Osteoblast (primary cell): ENCODE measurements at regions not wholly inside any gene's neighbourhood (a gene's known extent, or its start where the extent isn't known, plus 50 kb on each side); places are given as distances from the start of the nearest gene placed in this dataset.

Experiments used
- DNase-seq: peaks from one replicate; pipeline ENCODE4 v3.0.0; 2011; ENCODE audit warnings: low spot score, mixed read lengths; ENCODE audit not compliant: insufficient read length; ENCODE audit errors: missing footprints
- H2AFZ ChIP-seq: 2 replicates; pipeline ENCODE4 v1.6.0; 2011; ENCODE audit warnings: mild to moderate bottlenecking, low read length
- H3K27ac ChIP-seq: 2 replicates; pipeline ENCODE4 v1.5.1; 2011; ENCODE audit warnings: mild to moderate bottlenecking, low read depth, low read length, moderate library complexity
- H3K27me3 ChIP-seq: 2 replicates; pipeline ENCODE4 v1.6.0; 2012; ENCODE audit warnings: mild to moderate bottlenecking, control low read depth, inconsistent platforms, low read length, moderate library complexity; ENCODE audit not compliant: insufficient read depth
- H3K36me3 ChIP-seq: 2 replicates; pipeline ENCODE4 v1.5.1; 2011; ENCODE audit warnings: mild to moderate bottlenecking, low read length, control low read depth, moderate library complexity; ENCODE audit not compliant: insufficient read depth
- H3K4me1 ChIP-seq: 2 replicates; pipeline ENCODE4 v1.5.1; 2011; ENCODE audit warnings: mild to moderate bottlenecking, low read length, control low read depth, moderate library complexity; ENCODE audit not compliant: insufficient read depth
- H3K4me2 ChIP-seq: 2 replicates; pipeline ENCODE4 v1.6.0; 2011; ENCODE audit warnings: mild to moderate bottlenecking, low read length; ENCODE audit not compliant: insufficient read depth
- H3K4me3 ChIP-seq: fragments of 200-600 bp; sonication (generic); 3 replicates; pipeline ENCODE4 v1.5.1; 2012; ENCODE audit warnings: mild to moderate bottlenecking, low read length, inconsistent platforms; ENCODE audit not compliant: insufficient read depth
- H3K79me2 ChIP-seq: 2 replicates; pipeline ENCODE4 v1.6.0; 2012; ENCODE audit warnings: mild to moderate bottlenecking, low read length, control low read depth, inconsistent platforms; ENCODE audit not compliant: insufficient read depth
- H3K9me3 ChIP-seq: 2 replicates; pipeline ENCODE4 v1.5.1; 2011; ENCODE audit warnings: low read depth, low read length, control low read depth
- H4K20me1 ChIP-seq: 2 replicates; pipeline ENCODE4 v1.6.0; 2012; ENCODE audit warnings: mild to moderate bottlenecking, low read length, control low read depth; ENCODE audit not compliant: insufficient read depth
- CTCF ChIP-seq: IDR thresholded peaks from 2 replicates; pipeline ENCODE4 v1.5.1; 2011; ENCODE audit warnings: mild to moderate bottlenecking, low read depth, low read length, moderate library complexity; ENCODE audit errors: extremely low read depth

GRCh38 chr1:208787219-208787618 is 543.0 kb upstream of the PLXNA2 start:
- no peaks in the 10 kb centered on the region for H3K79me2 ChIP-seq
- no peaks in the 10 kb centered on the region for H3K36me3 ChIP-seq
- no peak overlapping the region for H3K27ac ChIP-seq
- no peaks in the 10 kb centered on the region for H3K27me3 ChIP-seq
- no peak overlapping the region for H3K4me3 ChIP-seq
- peak; percentile 58 for DNase-seq
- H4K20me1 ChIP-seq = no peaks in the 10 kb centered on the region
- no peak overlapping the region for H2AFZ ChIP-seq
- H3K4me2 ChIP-seq = no peak overlapping the region
- H3K4me1 ChIP-seq = no peaks in the 10 kb centered on the region
- no peaks in the 10 kb centered on the region for H3K9me3 ChIP-seq
- no peak for TF ChIP-seq CTCF

GRCh38 chr1:208788013-208788540 is 543.9 kb upstream of the PLXNA2 start:
- H3K4me1 ChIP-seq = no peaks in the 10 kb centered on the region
- H3K4me3 ChIP-seq = no peak overlapping the region
- no peak for DNase-seq
- H3K36me3 ChIP-seq = no peaks in the 10 kb centered on the region
- no peak overlapping the region for H2AFZ ChIP-seq
- H4K20me1 ChIP-seq = no peaks in the 10 kb centered on the region
- no peaks in the 10 kb centered on the region for H3K79me2 ChIP-seq
- no peak for TF ChIP-seq CTCF
- H3K9me3 ChIP-seq = no peaks in the 10 kb centered on the region
- no peak overlapping the region for H3K27ac ChIP-seq
- H3K4me2 ChIP-seq = no peak overlapping the region
- no peaks in the 10 kb centered on the region for H3K27me3 ChIP-seq

GRCh38 chr1:208791456-208791855 is 547.3 kb upstream of the PLXNA2 start:
- H2AFZ ChIP-seq = no peak overlapping the region

GRCh38 chr1:208793861-208794345 is 549.7 kb upstream of the PLXNA2 start:
- H3K79me2 ChIP-seq = no peaks in the 10 kb centered on the region
- no peaks in the 10 kb centered on the region for H3K36me3 ChIP-seq
- no peak overlapping the region for H2AFZ ChIP-seq
- H3K9me3 ChIP-seq = no peaks in the 10 kb centered on the region
- no peak overlapping the region for H3K27ac ChIP-seq
- H3K4me1 ChIP-seq = no peaks in the 10 kb centered on the region
- no peak overlapping the region for H3K4me3 ChIP-seq
- H3K4me2 ChIP-seq = no peak overlapping the region
- no peak for TF ChIP-seq CTCF
- H3K27me3 ChIP-seq = no peaks in the 10 kb centered on the region
- DNase-seq = no peak
- no peaks in the 10 kb centered on the region for H4K20me1 ChIP-seq

More at GRCh38 chr1:208791456-208791855, 547.3 kb upstream of the PLXNA2 start:
- H3K4me1 ChIP-seq = no peaks in the 10 kb centered on the region
- H3K4me2 ChIP-seq = no peak overlapping the region
- no peaks in the 10 kb centered on the region for H3K27me3 ChIP-seq
- no peak for DNase-seq
- H3K36me3 ChIP-seq = no peaks in the 10 kb centered on the region
- H3K27ac ChIP-seq = no peak overlapping the region
- H4K20me1 ChIP-seq = no peaks in the 10 kb centered on the region
- TF ChIP-seq CTCF = no peak
- no peaks in the 10 kb centered on the region for H3K9me3 ChIP-seq
- no peak overlapping the region for H3K4me3 ChIP-seq
- H3K79me2 ChIP-seq = no peaks in the 10 kb centered on the region
